GM21529 (cell line): ENCODE measurements at regions not wholly inside any gene's neighbourhood (a gene's known extent, or its start where the extent isn't known, plus 50 kb on each side); places are given as distances from the start of the nearest gene placed in this dataset.
"Not testable (repeated sequence)": the region's sequence is repeated elsewhere in the genome, so short reads cannot be mapped to it uniquely, and the experiment has no call there.

ENCODE experiments used
- ATAC-seq: cut with Tn5 transposase; IDR thresholded peaks from one replicate; pipeline ENCODE4 v1.9.1; 2021; ENCODE audit not compliant: unreplicated experiment

DNA sequence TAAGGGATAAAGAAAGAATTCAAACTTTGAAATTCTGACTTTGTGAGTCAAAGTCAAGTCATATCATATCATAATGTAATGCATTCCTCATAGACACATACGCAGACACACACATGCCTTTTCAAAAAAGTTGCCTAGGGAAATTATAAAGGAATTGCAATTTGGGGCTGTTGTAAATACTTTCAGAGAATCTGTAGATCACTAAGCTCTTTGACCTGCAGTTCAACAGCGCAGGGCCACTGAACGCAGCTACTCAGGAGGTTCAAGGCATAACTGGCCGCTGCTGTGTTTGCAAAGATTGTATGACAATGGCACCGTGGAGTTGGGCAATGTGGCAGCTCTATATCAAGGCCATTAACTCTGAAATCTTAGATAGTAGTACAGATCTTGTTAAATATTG is 188.4 kb upstream of the THRB start:
- ATAC-seq, result no peak

- no peak for ATAC-seq
Observed at GRCh38 chr3:24683633-24684384, 189.2 kb upstream of the THRB start.

DNA sequence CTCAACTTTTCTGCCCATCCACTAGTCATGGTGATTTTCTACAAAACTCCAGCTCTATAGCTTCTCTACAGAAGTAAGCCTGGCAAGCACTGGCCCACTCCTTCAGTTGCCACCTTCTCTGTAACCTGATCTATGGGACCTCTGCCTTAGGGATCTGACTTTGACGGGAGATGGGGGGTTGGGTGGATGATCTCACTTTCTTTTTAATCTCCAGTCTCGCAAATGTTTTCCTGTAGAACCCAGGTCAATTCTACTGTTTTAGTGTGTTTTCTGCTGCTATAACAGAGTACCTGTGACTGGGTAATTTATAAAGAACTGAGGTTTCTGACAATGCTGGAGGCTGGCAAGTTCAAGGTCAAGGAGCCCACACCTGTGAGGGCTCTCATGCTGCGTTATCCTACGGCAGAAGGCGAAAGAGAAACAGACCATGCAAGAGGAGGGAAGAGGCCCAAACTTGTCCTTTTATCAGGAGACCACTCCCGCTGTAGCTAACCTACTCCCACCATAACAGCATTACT is 189.9 kb upstream of the THRB start:
- no peak for ATAC-seq

DNA sequence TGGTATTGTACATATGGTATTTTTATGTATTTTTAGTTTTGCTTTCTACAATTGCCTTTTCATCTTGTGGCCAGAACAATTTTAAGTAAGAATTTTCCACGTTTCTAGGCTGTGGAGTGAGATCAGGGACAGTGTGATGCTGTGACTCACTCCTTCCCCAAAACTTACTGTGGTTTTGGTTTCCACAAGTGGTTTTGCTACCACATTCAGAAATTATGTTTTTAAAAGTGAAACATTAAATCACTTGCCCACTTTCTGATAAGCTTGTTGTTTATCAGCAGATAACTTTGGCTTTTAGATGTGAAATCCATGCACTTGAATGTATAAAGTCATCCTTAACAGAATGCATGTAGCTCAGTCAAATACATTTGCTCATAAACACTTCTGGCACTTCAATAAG is 192.2 kb upstream of the THRB start:
- ATAC-seq, result no peak

DNA sequence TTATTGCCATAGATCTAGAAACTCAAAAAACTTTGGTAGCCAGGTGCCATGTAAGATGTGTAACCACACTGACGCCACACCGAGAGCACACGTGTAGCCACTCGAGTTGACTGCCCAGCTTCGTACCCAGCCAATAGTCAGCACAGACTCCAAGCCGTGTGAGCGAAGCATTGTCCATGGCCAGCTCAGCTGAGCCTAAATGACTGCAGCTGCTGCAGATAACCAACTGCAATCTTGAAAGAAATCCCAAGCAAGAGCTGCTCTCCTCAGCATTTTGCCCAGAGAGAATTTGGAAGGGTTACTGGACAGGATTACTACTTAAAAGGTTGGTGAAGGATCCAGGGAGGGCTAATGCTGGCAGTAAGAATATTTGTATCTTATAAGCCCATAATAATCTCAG is 193.0 kb upstream of the THRB start:
- ATAC-seq, result no peak

- no peak for ATAC-seq
Observed at GRCh38 chr3:24688446-24689148, 193.9 kb upstream of the THRB start.

DNA sequence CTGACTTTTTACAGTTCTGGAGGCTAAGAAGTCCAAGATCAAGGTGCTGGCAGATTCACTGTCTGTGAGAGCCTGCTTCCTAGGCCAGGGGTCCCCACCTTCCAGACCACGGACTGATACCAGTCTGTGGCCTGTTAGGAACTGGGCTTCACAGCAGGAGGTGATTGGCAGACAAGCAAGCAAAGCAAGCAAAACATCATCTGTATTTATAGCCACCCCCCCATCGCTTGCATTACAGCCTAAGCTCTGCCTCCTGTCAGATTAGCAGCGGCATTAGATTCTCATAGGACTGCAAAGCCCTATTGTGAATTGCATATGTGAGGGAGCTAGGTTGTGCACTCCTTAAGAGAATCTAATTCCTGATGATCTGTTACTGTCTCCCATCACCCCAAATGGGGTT is 194.7 kb upstream of the THRB start:
- ATAC-seq, result no peak

DNA sequence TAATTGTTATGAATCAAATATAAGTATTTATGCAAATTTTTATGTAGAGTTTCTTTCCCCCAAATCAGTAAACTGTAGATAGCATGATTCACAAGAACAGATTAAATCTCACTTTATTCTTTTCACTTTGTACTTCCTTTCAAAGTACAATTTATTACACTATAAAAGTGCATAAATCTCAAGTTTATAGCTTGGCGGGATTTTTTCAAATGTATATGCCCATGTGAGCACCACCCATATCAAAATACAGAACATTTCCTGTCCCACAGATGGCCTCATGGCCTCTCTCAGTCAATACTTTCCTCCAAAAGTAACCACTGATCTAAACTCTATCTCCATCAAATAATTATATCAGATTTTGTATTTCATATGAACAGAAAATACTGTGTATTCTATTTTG is 196.1 kb upstream of the THRB start:
- no peak for ATAC-seq

GRCh38 chr3:24699078-24699477 is 204.4 kb upstream of the THRB start:
- ATAC-seq, result not testable (repeated sequence)

GRCh38 chr3:24704496-24704895 is 209.8 kb upstream of the THRB start:
- ATAC-seq, result no peak

- no peak for ATAC-seq
Observed at GRCh38 chr3:24707936-24708335, 213.3 kb upstream of the THRB start.

DNA sequence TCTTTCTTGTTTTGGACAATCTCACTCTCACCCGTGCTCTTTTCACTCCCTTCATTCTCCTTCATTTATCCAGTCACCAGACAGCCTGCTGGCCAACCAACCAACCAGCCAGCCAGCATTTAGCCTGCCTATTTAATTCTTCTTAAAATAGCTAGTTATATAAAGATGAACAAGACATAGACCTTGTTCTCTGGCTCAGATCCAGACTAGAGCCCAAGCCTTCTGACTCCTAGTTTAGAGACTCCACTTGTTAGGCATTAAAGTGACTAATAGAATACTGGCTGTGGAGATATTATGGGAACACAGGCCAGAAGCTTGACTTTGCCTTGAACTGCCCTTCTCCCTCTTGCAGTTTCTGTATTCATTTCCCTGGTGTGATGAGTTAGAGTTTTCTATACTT is 215.3 kb upstream of the THRB start:
- no peak for ATAC-seq

DNA sequence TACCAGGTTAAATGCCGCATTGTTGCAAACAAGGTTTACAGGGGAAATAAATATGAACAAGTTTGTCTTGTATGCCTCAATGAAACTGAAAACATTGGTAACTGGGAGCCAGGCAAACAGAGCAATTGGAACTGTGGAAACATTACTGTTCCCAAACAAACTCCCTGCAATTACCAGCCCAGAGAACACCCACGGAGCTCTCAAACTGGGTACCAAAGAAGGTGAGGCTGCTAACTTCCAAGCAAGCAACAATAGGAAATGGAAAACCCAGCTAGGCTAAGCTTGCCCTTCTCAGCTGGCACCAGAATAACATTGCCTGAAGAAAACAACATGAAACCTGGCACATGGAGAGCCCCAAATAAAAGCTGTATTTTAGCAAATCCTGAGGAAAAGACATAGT is 218.9 kb upstream of the THRB start:
- no peak for ATAC-seq

GRCh38 chr3:24714436-24714835 is 219.8 kb upstream of the THRB start:
- no peak for ATAC-seq

GRCh38 chr3:24715171-24715792 is 220.6 kb upstream of the THRB start:
- ATAC-seq, result no peak

DNA sequence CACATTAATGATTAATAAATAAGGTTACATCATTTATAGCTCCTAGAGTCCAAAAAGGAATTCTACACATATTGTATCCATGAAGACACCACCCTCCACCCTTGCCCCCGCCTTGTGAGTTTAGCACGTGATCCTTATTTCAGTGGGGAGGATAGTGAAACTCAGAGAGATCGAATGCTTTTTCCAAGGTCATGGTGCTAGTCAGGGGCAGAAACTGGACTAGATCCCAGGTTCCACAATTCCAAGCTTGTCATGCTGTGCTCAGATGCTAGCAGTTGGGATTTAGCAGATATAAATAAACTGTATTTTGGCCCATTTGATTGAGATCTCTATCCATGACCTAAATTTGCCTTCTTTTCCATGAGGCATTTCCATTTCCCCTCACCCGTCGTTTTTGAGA is 227.4 kb upstream of the THRB start:
- no peak for ATAC-seq

DNA sequence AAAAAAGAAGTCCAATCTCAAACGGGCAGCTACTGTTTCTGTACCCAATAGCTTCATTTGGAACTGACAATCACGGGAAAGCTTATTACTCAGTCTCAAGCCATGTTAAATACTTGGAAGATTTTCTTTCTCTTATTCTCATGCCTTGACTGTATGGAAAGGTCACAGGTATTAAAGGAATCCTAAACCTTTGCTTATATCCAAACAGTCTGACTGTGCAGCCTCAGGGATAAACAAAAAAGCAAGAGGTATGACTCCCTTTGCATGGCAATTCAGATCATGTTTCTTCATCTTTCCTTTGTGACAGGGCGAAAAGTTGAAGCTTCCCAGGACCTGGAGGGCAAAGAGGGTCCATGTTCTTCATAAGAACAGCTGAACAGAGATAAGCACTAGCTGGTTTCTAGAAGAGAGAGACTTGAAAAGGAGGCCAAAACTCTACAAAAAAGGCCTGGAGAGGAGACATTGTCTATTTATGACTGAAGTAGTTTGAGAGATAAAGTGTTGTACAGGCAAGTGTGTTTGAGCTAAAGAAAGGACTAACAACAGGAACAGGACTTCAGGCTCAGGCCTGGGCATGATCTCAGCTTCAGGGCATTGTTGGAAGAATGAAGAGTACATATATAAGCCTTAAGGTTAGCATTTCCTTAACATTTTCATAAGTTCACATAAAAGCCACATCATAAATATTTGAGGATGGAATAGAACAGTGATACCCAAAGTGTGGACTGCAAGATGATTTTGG is 231.0 kb upstream of the THRB start:
- no peak for ATAC-seq

DNA sequence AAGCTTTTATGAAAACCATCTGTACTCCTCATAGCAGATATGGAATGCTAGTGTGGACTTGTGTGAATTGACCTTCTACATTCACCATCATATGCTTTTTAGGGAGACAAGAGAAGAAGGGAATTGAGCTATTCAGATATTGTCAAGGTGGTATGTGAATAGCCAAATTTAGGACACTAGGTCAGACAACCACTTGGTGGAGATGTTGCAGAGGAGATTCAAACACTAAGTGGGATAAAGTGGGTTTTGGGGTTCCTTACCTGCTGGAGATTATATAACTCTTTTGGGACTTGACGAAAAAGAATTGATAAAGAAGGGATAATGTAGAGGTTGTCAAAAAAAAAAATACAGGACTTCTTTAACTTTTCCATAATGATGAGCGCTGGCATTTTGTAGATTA is 231.8 kb upstream of the THRB start:
- ATAC-seq, result no peak

DNA sequence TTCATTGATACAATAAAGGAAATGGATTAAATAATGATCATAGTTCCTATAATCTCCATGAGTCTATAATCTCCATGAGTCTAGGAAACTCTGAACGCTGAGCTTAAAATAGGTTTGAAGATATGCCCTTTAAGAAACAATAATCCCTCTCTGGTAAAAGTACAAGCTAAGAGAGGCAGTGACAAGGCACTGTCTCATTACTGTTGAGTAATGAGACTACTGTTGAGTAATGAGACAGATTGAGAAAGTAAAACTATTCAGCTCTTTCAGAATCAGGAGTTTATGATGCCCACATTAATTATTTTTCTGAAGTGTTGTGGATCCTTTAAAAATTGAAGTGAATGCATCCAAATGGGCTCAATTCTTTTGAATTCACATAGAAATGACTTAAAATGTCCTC is 235.5 kb upstream of the THRB start:
- no peak for ATAC-seq

GRCh38 chr3:24734019-24734418 is 239.4 kb upstream of the THRB start:
- ATAC-seq, result no peak

DNA sequence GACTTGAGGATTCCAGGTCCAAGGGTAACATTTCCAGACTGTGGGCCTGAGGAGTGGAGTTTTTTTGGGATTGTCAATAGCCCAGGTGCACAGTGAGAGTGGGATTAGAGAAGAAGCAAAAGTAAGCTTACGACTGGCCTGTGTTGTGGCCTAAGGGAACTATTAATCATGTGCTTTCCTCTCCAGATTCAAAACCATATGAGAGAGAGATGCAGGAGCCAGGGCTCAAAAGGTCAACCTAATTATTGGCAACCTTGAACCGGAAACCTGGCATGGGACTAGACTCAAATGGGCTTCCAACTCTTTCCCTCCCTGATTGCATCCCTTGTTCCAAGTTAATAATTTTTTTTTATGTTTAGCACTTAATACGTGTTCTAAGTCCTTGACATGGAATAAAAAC is 242.1 kb upstream of the THRB start:
- no peak for ATAC-seq
